Adrenal gland (tissue), 9 donors: ENCODE measurements at regions not wholly inside any gene's neighbourhood (a gene's known extent, or its start where the extent isn't known, plus 50 kb on each side); places are given as distances from the start of the nearest gene placed in this dataset.

Source experiments
- DNase-seq, 7 donors: peaks; one replicate each; pipeline ENCODE4 v3.0.0-alpha.2; 2019 to 2020
- H3K27ac ChIP-seq, 5 donors: fragments of 200-600 bp; sonication (generic) in 4 of 5; 1 replicate in 3 of 5; 2 replicates in 2 of 5; pipeline versions ENCODE4 v1.5.1 to v1.8.0; 2016 to 2020; ENCODE audit warnings: mild to moderate bottlenecking in 1 of 5
- H3K27me3 ChIP-seq: fragments of 200-600 bp; 2 replicates; pipeline ENCODE4 v1.8.0; 2021
- H3K36me3 ChIP-seq, 2 donors: fragments of 200-600 bp; replicated peaks in 1 of 2; 1 replicate in 1 of 2; 2 replicates in 1 of 2; pipeline versions ENCODE4 v1.5.1 to v1.8.0; 2018 to 2022
- H3K4me1 ChIP-seq, 2 donors: fragments of 200-600 bp; replicated peaks in 1 of 2; 1 replicate in 1 of 2; 2 replicates in 1 of 2; pipeline versions ENCODE4 v1.5.1 to v1.8.0; 2018 to 2021
- H3K4me3 ChIP-seq, 4 donors: fragments of 200-600 bp; sonication (generic) in 3 of 4; one replicate each; pipeline ENCODE4 v1.5.1; 2016 to 2018
- H3K9me3 ChIP-seq, 3 donors: fragments of 200-600 bp; sonication (generic) in 1 of 3; replicated peaks in 1 of 3; 1 replicate in 2 of 3; 2 replicates in 1 of 3; pipeline versions ENCODE4 v1.5.1 to v1.8.0; 2016 to 2021
- POLR2A ChIP-seq, 2 donors: fragments of 450-650 bp; IDR thresholded peaks; one replicate each; pipeline ENCODE4 v1.6.1; 2017; ENCODE audit warnings: antibody characterized with exemption in 2 of 2, mild to moderate bottlenecking in 2 of 2, moderate library complexity in 1 of 2
- WGBS, 4 donors: extraction: QIAGEN DNeasy Blood & Tissue Kit in 2 of 4; methylation state at CpG; one replicate each; pipeline versions ENCODE4 v1.1.5 to v1.1.7; 2013 to 2017; 5-methylcytosine and 5-hydroxymethylcytosine counted together
- intact Hi-C, 2 donors: fragments of 100-400 bp; cut with DNase I; formaldehyde crosslinking; loops; one replicate each; pipeline versions ENCODE4 v1.14.1 to v1.15.0; 2022 to 2023
- TF ChIP-seq, protein P1 (sequence below), 6 experiments: fragments of 450-650 bp in 4 of 6; fragments of 200-600 bp in 2 of 6; sonication (generic) in 1 of 6; IDR thresholded peaks; 1 replicate in 5 of 6; 2 replicates in 1 of 6; pipeline versions ENCODE4 v1.5.1 to v1.8.0; 2016 to 2021; ENCODE audit warnings: antibody characterized with exemption in 6 of 6, mild to moderate bottlenecking in 2 of 6, moderate library complexity in 1 of 6
- donor health status: healthy with polysubstance abuse.
- donor health status: Bipolar disorder and iron deficiency.
- donor health status: DM: yes; HTN: yes; CAD: no.
- donor health status: DM: no; HTN: no; CAD: no.
- donor health status: DM: no; HTN: no; CAD: no.

DNA sequence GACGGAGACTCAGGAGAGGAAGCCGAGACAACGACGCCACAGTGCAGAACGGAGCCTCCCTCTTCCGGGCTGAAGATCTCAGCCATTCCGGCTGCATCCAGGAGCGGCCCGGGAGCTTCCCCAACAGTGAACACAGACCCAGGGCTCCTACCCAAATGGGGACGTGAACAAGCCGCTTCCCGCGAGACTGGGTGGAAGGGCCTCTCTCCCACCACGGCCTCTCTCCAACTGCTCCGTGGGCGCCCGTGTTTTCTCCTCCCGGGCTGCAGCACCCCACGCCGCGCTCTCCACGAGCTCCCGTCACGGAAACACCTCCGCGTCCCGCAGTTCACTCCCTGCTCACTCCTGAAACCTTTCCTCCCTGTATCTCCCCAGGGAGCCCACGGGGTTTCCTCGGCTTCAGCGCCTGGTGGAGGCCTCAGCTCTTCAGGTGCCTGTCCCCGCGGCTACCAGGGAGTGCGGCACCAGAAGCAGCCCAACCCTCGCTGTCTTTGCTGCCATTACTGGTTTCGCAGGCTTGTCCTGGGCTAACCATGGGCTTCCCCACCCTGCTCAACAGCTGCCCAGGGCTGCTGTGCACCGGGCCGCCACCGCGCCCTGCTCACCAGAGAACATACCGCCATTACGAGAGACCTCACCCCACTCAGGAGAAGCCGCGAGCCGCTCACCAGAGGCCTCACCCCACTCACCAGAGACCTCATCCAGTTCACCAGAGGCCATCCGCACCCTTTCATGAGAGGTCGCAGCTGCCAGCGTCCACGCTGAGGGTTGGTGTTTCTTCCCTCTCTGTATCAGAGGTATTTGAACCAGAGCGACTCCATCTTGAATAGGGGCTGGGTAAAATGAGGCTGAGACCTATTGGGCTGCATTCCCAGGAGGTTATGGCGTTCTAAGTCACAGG, 922.8 kb downstream of the QKI start:
- intact Hi-C loops: no loop called here
- H3K4me3 ChIP-seq: no peak overlapping the region
- H3K27me3 ChIP-seq: no peaks in the 10 kb centered on the region
- no peak overlapping the region for H3K27ac ChIP-seq
- TF ChIP-seq, protein P1, sequence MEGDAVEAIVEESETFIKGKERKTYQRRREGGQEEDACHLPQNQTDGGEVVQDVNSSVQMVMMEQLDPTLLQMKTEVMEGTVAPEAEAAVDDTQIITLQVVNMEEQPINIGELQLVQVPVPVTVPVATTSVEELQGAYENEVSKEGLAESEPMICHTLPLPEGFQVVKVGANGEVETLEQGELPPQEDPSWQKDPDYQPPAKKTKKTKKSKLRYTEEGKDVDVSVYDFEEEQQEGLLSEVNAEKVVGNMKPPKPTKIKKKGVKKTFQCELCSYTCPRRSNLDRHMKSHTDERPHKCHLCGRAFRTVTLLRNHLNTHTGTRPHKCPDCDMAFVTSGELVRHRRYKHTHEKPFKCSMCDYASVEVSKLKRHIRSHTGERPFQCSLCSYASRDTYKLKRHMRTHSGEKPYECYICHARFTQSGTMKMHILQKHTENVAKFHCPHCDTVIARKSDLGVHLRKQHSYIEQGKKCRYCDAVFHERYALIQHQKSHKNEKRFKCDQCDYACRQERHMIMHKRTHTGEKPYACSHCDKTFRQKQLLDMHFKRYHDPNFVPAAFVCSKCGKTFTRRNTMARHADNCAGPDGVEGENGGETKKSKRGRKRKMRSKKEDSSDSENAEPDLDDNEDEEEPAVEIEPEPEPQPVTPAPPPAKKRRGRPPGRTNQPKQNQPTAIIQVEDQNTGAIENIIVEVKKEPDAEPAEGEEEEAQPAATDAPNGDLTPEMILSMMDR (IDR thresholded peaks at IDR 0.05): no peak
- TF ChIP-seq POLR2A (IDR thresholded peaks at IDR 0.05): no peak
- no peaks in the 10 kb centered on the region for H3K36me3 ChIP-seq
- H3K9me3 ChIP-seq: no peaks in the 10 kb centered on the region
- DNase-seq: no peak
- WGBS, 4 donors: 94 to 95% (median 95%) methylated on average over 45 to 50 of the region's 50 CpGs
- H3K4me1 ChIP-seq: no peaks in the 10 kb centered on the region

DNA sequence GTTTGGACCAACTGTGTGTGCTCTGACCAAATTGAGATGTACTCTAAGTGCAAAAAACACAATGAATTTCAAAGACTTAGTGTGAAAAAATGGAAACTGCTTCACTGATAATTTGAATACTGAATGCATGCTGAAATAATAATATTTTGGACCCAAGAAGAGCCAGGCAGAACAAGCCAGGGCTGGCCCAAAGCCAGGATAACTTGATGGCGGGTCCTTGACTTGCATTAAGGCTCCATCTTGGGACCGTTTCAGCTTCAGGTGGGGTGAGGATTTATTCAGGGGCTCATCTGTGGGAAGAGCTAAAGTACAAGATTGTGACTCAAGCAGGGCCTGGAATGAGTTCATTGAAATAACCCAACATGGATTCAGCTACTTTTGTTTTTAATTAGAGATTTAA, 921.9 kb downstream of the QKI start:
- Histone ChIP-seq H3K36me3 (no peaks in the 10 kb centered on the region), H3K4me1 (no peaks in the 10 kb centered on the region), H3K4me3 (no peak overlapping the region), H3K9me3 (no peaks in the 10 kb centered on the region), H3K27me3 (no peaks in the 10 kb centered on the region), H3K27ac (no peak overlapping the region)
- WGBS, 4 donors: 78 to 89% (median 87%) methylated on average over 2 of the region's 2 CpGs
- no peak for TF ChIP-seq POLR2A (IDR thresholded peaks at IDR 0.05)
- TF ChIP-seq, protein P1 (IDR thresholded peaks at IDR 0.05): no peak
- no peak for DNase-seq
- intact Hi-C loops: no loop called here

DNA sequence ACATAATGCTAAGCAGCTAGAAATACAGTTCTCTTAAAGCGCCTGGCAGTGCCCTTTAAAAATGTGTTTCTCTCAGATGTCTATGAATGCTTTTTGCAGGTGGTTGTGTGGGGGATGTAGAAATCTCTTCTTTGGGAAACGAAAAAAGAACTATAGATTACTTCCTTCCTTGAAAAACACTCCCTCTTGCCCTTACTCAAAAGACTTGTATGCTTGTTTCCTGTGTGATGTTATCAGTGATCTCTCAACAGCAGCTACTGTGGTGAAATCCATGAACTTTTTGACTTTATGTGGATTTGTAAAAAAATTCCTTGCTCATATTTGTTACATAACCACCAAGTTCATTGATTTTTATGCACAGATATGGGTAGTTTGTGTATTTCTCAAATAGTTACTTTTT, 916.5 kb downstream of the QKI start:
- intact Hi-C loops: no loop called here
- TF ChIP-seq POLR2A (IDR thresholded peaks at IDR 0.05): no peak
- TF ChIP-seq, protein P1 (IDR thresholded peaks at IDR 0.05): no peak
- H3K27me3 ChIP-seq: no peaks in the 10 kb centered on the region

DNA sequence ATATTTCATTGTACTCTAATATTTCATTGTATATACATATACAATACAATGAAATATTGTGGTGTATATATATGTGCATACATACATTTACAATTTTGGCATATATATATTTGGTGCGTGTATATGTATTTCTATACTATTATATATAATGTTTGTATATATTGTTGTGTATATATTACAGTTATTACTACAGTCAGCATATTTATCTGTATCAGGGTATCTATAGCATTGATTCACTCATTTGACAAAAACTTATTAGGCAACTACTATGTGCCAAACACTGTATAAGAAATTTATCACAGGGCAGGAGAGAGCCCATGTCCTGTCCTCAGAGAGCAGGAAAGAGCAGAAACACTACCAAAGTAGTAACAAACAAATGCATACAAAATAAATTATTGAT, 910.6 kb downstream of the QKI start:
- intact Hi-C loops: no loop called here
- DNase-seq: no peak
- Histone ChIP-seq H3K4me3 (no peak overlapping the region), H3K27me3 (no peaks in the 10 kb centered on the region), H3K9me3 (no peaks in the 10 kb centered on the region), H3K27ac (no peak overlapping the region), H3K36me3 (no peaks in the 10 kb centered on the region), H3K4me1 (no peaks in the 10 kb centered on the region)
- TF ChIP-seq, protein P1 (IDR thresholded peaks at IDR 0.05): no peak
- no peak for TF ChIP-seq POLR2A (IDR thresholded peaks at IDR 0.05)
- WGBS, 4 donors: 81 to 95% (median 87%) methylated on average over 1 of the region's 1 CpG

More for the DNA sequence above, 916.5 kb downstream of the QKI start:
- Histone ChIP-seq H3K9me3 (no peaks in the 10 kb centered on the region), H3K4me1 (no peaks in the 10 kb centered on the region), H3K27ac (no peak overlapping the region), H3K36me3 (no peaks in the 10 kb centered on the region), H3K4me3 (no peak overlapping the region)
- WGBS, 4 donors: 50 to 63% (median 56%) methylated on average over 2 of the region's 2 CpGs
- no peak for DNase-seq
